ENCODE measurements at regions not wholly inside any gene's neighbourhood (a gene's known extent, or its start where the extent isn't known, plus 50 kb on each side); places are given as distances from the start of the nearest gene placed in this dataset.

DNA sequence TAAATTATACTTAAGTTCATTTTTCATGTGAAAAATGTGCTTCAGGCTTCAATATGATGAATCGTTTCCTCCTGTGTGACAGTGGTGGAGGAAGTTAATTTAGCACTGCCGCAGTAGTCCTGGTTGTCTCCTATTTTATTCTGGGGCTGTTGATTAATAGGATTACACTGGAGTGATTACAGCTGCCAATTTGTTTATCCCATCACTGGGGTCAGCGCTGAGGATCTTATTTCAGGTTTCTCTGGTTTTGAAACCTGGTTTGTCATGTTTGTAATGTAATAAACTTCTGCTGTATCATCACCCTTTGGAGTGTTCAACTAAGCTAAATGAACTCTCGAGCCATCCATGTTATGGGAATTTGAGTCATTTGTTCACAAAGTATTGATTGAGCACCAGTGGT, 241.7 kb upstream of the KCNN2 start:
- Histone ChIP-seq H4K20me1 (ENCODE audit: insufficient read depth, low read length) (no peaks in the 10 kb centered on the region), H3K4me3 (ENCODE audit: low read depth, low read length, poor library complexity, severe bottlenecking) (no peak overlapping the region), H3K9ac (ENCODE audit: low read length) (no peak overlapping the region), H3K36me3 (ENCODE audit: insufficient read depth, low read length) (no peaks in the 10 kb centered on the region), H3K79me2 (ENCODE audit: insufficient read depth, low read length) (no peaks in the 10 kb centered on the region), H3K4me2 (ENCODE audit: low read length) (no peak overlapping the region), H3K9me2 (ENCODE audit: low read depth, low read length) (no peaks in the 10 kb centered on the region), H3K27me3 (ENCODE audit: insufficient read depth, low read length) (no peaks in the 10 kb centered on the region), H2AFZ (ENCODE audit: low read length) (no peak overlapping the region), H3K9me3 (ENCODE audit: low read length) (no peaks in the 10 kb centered on the region), H3F3A (ENCODE audit: insufficient read depth, low read length) (no peaks in the 10 kb centered on the region), H3K4me1 (ENCODE audit: insufficient read depth, low read length, severe bottlenecking) (no peaks in the 10 kb centered on the region), H3K27ac (ENCODE audit: low read depth, low read length, poor library complexity, severe bottlenecking) (no peak overlapping the region)
- TF ChIP-seq EZH2 (IDR thresholded peaks at IDR 0.05; ENCODE audit: borderline replicate concordance, low read length), result no peak
- TF ChIP-seq, protein P1, sequence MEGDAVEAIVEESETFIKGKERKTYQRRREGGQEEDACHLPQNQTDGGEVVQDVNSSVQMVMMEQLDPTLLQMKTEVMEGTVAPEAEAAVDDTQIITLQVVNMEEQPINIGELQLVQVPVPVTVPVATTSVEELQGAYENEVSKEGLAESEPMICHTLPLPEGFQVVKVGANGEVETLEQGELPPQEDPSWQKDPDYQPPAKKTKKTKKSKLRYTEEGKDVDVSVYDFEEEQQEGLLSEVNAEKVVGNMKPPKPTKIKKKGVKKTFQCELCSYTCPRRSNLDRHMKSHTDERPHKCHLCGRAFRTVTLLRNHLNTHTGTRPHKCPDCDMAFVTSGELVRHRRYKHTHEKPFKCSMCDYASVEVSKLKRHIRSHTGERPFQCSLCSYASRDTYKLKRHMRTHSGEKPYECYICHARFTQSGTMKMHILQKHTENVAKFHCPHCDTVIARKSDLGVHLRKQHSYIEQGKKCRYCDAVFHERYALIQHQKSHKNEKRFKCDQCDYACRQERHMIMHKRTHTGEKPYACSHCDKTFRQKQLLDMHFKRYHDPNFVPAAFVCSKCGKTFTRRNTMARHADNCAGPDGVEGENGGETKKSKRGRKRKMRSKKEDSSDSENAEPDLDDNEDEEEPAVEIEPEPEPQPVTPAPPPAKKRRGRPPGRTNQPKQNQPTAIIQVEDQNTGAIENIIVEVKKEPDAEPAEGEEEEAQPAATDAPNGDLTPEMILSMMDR (IDR thresholded peaks at IDR 0.05; ENCODE audit: low read length), result no peak

DNA sequence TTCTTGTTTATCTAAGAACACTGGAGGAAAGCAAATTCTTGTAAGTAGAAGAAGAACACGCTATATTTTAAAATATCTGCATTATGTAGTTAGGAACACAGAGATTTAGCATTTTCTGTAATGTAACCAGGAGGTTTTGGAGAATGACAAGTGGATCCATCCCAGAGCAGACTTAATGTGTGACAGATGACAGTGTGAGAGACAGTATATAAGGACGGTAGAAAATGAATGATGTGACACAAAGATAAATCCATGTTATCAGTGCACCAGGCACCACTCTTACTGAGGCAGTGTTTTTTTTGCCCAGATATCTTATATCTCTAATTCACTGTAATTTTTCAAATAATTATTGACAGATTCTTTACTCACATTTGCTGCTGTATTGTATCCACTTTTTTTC, 239.0 kb upstream of the KCNN2 start:
- H3K4me3 ChIP-seq (ENCODE audit: low read depth, low read length, poor library complexity, severe bottlenecking), result no peak overlapping the region
- H2AFZ ChIP-seq (ENCODE audit: low read length), result no peak overlapping the region
- no peaks in the 10 kb centered on the region for H3K9me3 ChIP-seq (ENCODE audit: low read length)
- no peaks in the 10 kb centered on the region for H3K27me3 ChIP-seq (ENCODE audit: insufficient read depth, low read length)
- no peaks in the 10 kb centered on the region for H3K4me1 ChIP-seq (ENCODE audit: insufficient read depth, low read length, severe bottlenecking)
- H3K27ac ChIP-seq (ENCODE audit: low read depth, low read length, poor library complexity, severe bottlenecking), result no peak overlapping the region
- no peaks in the 10 kb centered on the region for H3K9me2 ChIP-seq (ENCODE audit: low read depth, low read length)
- no peaks in the 10 kb centered on the region for H3K79me2 ChIP-seq (ENCODE audit: insufficient read depth, low read length)
- no peaks in the 10 kb centered on the region for H3K36me3 ChIP-seq (ENCODE audit: insufficient read depth, low read length)
- H3F3A ChIP-seq (ENCODE audit: insufficient read depth, low read length), result no peaks in the 10 kb centered on the region
- H3K4me2 ChIP-seq (ENCODE audit: low read length), result no peak overlapping the region
- no peak overlapping the region for H3K9ac ChIP-seq (ENCODE audit: low read length)
- TF ChIP-seq, protein P1 (IDR thresholded peaks at IDR 0.05; ENCODE audit: low read length), result no peak
- TF ChIP-seq EZH2 (IDR thresholded peaks at IDR 0.05; ENCODE audit: borderline replicate concordance, low read length), result no peak
- H4K20me1 ChIP-seq (ENCODE audit: insufficient read depth, low read length), result no peaks in the 10 kb centered on the region

DNA sequence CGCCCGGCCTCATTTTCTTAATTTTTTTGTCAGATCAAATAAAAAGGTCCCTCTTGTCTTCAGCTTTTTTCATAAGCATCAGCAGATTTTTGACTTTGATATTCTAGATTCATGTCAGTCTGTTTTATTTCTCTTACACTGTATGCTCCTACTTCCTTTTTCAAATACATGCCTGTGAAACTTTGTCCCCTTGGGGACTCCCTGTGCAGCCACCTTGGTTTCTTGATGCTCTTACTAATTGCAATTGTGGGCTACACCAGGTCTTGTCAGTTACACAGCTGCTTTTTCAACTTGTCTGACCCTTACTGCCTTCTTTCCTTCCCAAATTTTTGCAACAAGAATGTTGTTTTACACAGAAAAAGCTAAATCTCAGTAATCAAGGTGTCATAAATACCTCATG, 238.2 kb upstream of the KCNN2 start:
- Histone ChIP-seq H3K9me2 (ENCODE audit: low read depth, low read length) (no peaks in the 10 kb centered on the region), H3K9ac (ENCODE audit: low read length) (no peak overlapping the region), H3F3A (ENCODE audit: insufficient read depth, low read length) (no peaks in the 10 kb centered on the region), H3K4me3 (ENCODE audit: low read depth, low read length, poor library complexity, severe bottlenecking) (no peak overlapping the region), H3K4me1 (ENCODE audit: insufficient read depth, low read length, severe bottlenecking) (no peaks in the 10 kb centered on the region), H3K36me3 (ENCODE audit: insufficient read depth, low read length) (no peaks in the 10 kb centered on the region), H3K27ac (ENCODE audit: low read depth, low read length, poor library complexity, severe bottlenecking) (no peak overlapping the region), H2AFZ (ENCODE audit: low read length) (no peak overlapping the region), H4K20me1 (ENCODE audit: insufficient read depth, low read length) (no peaks in the 10 kb centered on the region), H3K9me3 (ENCODE audit: low read length) (no peaks in the 10 kb centered on the region), H3K27me3 (ENCODE audit: insufficient read depth, low read length) (no peaks in the 10 kb centered on the region), H3K79me2 (ENCODE audit: insufficient read depth, low read length) (no peaks in the 10 kb centered on the region), H3K4me2 (ENCODE audit: low read length) (no peak overlapping the region)
- TF ChIP-seq, protein P1 (IDR thresholded peaks at IDR 0.05; ENCODE audit: low read length), result no peak
- TF ChIP-seq EZH2 (IDR thresholded peaks at IDR 0.05; ENCODE audit: borderline replicate concordance, low read length), result no peak
